PFSK-1 (cell line): ENCODE measurements at regions not wholly inside any gene's neighbourhood (a gene's known extent, or its start where the extent isn't known, plus 50 kb on each side); places are given as distances from the start of the nearest gene placed in this dataset.

Experiments used
- FOXP2 ChIP-seq: optimal IDR thresholded peaks from 2 replicates; pipeline ENCODE3; 2011; ENCODE audit warnings: borderline replicate concordance, control low read depth, inconsistent platforms; ENCODE audit not compliant: insufficient read depth; ENCODE audit errors: extremely low read length, extremely low read depth
- POLR2AphosphoS5 ChIP-seq: IDR thresholded peaks from 2 replicates; pipeline ENCODE4 v1.6.1; 2012; ENCODE audit warnings: low read depth, mild to moderate bottlenecking, control low read depth, low read length, moderate library complexity
- SIN3A ChIP-seq: IDR thresholded peaks from 2 replicates; pipeline ENCODE4 v1.6.1; 2012; ENCODE audit warnings: mild to moderate bottlenecking, low read length, moderate library complexity, borderline replicate concordance; ENCODE audit not compliant: insufficient read depth
- TAF1 ChIP-seq: IDR thresholded peaks from 2 replicates; pipeline ENCODE4 v1.6.1; 2012; ENCODE audit warnings: low read length, control low read depth, borderline replicate concordance; ENCODE audit not compliant: insufficient read depth
- TF ChIP-seq, protein P1 (sequence below), 2 experiments: IDR thresholded peaks; 2 replicates each; pipeline versions ENCODE4 v1.6.1 to v1.8.0; 2011 to 2012; ENCODE audit warnings: low read depth in 2 of 2, low read length in 2 of 2, control low read depth in 1 of 2, inconsistent platforms in 1 of 2, mild to moderate bottlenecking in 1 of 2, moderate library complexity in 1 of 2; ENCODE audit not compliant: insufficient read depth in 1 of 2

DNA sequence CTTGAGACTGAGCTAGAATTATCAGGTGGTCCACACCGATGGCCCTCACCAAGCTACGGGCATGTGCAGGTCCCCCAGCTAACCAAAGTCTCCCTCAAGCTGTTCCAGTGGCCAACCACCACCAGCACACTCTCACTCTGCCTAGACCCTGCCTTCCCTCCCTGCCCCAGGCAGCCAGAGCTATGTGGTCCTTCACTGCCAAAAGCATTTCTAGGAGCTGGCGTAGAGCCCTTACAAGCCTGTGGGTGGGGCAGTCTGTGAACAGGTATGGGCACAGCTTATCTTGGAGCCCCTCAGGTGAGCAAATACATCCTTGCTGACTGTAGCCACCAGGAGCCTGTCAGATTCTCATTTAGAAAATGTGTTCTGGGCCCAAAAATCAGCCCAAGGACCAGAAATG is 159.8 kb upstream of the PPP2R3A start:
- TF ChIP-seq SIN3A (no peak), TAF1 (no peak), POLR2AphosphoS5 (no peak), FOXP2 (no peak)
- TF ChIP-seq, protein P1, sequence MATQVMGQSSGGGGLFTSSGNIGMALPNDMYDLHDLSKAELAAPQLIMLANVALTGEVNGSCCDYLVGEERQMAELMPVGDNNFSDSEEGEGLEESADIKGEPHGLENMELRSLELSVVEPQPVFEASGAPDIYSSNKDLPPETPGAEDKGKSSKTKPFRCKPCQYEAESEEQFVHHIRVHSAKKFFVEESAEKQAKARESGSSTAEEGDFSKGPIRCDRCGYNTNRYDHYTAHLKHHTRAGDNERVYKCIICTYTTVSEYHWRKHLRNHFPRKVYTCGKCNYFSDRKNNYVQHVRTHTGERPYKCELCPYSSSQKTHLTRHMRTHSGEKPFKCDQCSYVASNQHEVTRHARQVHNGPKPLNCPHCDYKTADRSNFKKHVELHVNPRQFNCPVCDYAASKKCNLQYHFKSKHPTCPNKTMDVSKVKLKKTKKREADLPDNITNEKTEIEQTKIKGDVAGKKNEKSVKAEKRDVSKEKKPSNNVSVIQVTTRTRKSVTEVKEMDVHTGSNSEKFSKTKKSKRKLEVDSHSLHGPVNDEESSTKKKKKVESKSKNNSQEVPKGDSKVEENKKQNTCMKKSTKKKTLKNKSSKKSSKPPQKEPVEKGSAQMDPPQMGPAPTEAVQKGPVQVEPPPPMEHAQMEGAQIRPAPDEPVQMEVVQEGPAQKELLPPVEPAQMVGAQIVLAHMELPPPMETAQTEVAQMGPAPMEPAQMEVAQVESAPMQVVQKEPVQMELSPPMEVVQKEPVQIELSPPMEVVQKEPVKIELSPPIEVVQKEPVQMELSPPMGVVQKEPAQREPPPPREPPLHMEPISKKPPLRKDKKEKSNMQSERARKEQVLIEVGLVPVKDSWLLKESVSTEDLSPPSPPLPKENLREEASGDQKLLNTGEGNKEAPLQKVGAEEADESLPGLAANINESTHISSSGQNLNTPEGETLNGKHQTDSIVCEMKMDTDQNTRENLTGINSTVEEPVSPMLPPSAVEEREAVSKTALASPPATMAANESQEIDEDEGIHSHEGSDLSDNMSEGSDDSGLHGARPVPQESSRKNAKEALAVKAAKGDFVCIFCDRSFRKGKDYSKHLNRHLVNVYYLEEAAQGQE (IDR thresholded peaks at IDR 0.05; ENCODE audit: insufficient read depth in 1 of 2, low read depth in 2 of 2, low read length in 2 of 2): no peak

DNA sequence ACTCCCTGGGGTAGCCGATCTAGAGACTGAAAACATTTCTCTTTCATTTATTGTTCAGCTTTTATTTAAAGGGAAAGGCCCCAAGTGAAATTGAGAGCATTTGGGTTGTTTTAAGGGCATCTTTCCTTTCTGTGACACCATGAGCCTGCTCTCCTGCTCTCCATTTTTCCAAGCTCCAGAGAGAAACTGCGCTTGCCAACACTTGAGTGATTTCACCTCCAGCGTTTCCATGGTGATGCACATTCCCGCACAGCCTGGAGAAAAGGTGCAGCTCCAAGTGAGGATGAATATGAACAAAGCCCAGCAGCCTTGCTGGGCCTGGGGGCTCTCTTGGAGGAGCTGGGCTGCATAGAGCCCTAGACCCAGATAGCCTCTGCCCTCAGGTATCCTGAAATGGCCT is 159.2 kb upstream of the PPP2R3A start:
- TF ChIP-seq, protein P1 (IDR thresholded peaks at IDR 0.05; ENCODE audit: insufficient read depth in 1 of 2, low read depth in 2 of 2, low read length in 2 of 2): no peak
- TF ChIP-seq POLR2AphosphoS5 (no peak), TAF1 (no peak), FOXP2 (no peak)

DNA sequence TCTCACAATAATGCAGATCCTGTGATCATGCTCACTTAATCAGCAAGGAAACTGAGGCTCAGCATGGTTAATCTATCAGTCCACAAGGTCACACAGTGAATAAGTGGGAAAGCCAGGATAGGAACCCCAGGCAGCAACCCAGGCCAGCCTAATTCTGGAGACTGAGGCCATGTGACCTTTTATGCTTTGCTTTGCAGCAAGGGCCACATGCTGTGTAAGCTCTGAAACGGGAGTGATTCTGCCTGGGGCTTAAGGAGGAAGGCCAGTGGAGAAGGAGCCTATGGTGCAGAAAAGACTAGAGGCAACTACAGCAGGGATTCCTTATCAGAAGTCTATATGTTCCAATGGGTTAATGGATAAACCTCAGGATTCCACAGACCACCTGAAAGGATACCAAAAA is 157.6 kb upstream of the PPP2R3A start:
- TF ChIP-seq FOXP2: no peak
- no peak for TF ChIP-seq TAF1
- TF ChIP-seq SIN3A: no peak

DNA sequence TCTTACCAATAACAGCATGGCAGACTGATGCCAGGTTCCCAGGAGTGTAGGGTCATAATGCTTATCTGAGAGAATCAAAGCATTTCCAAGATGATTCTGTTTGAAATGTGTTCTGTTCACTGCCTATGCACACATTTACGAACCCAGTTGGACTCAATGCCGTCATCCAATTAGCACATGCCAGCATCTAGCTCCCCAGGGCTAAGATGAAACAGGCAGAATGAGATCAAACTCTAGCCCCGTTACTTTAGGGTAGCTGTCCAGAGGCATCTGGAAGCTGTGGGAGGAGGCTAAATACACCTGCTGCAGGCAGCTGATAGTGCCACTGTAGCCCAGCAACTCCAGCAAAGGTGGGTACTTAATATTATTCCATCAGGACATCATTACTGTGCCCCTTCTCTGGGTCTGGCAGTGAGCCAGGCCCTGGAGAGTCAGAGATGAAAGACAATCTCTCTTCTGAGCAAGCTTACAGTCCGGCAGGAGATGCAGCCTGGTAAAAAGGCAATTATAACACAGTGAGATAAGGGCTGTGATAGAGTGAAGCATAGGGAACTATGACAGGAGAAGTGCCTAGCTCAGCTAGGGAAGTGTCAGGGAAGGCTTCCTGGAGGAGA is 156.4 kb upstream of the PPP2R3A start:
- TF ChIP-seq, protein P1 (IDR thresholded peaks at IDR 0.05; ENCODE audit: insufficient read depth in 1 of 2, low read depth in 2 of 2, low read length in 2 of 2): no peak
- TF ChIP-seq POLR2AphosphoS5: no peak
- TF ChIP-seq TAF1: no peak
- TF ChIP-seq FOXP2: no peak
- TF ChIP-seq SIN3A: no peak

DNA sequence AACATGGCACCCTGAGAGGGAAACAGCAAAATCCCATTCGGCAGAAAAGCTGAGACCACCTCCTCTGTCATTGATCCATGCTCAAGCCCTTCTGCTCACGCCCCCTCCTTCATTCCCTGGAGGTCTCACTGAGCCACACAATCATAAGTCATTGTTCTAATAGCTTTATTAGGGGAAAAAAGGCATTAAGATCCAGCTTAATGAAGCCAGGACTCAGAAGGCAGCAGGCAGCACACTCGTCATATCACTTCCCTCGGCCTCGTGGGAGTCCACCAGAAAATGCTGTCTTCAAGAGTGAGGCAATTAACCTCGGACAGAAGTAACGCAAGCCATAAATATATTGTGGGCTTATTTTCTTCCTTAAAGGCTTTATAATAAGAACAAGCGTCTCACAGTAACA is 153.9 kb upstream of the PPP2R3A start:
- no peak for TF ChIP-seq SIN3A
- TF ChIP-seq, protein P1 (IDR thresholded peaks at IDR 0.05; ENCODE audit: insufficient read depth in 1 of 2, low read depth in 2 of 2, low read length in 2 of 2): no peak
- no peak for TF ChIP-seq TAF1
- TF ChIP-seq FOXP2: no peak
- TF ChIP-seq POLR2AphosphoS5: no peak
